CD4-positive, alpha-beta T cell treated with Interferon alpha-2 for 1 hour (primary cell): ENCODE measurements at regions not wholly inside any gene's neighbourhood (a gene's known extent, or its start where the extent isn't known, plus 50 kb on each side); places are given as distances from the start of the nearest gene placed in this dataset.
"Not testable (repeated sequence)": the region's sequence is repeated elsewhere in the genome, so short reads cannot be mapped to it uniquely, and the experiment has no call there.

Source experiments
- DNase-seq, 2 donors: peaks; one replicate each; pipeline ENCODE4 v3.0.0-alpha.2; 2020 to 2022

- DNase-seq, result no peak
These were observed 252.0 kb upstream of the DIAPH2 start for GRCh38 chrX:96432647-96433046.

- DNase-seq, result no peak
These were observed 251.1 kb upstream of the DIAPH2 start for GRCh38 chrX:96433409-96434077.

- no peak for DNase-seq
These were observed 249.1 kb upstream of the DIAPH2 start for GRCh38 chrX:96435378-96436035.

GRCh38 chrX:96436105-96436504 is 248.5 kb upstream of the DIAPH2 start:
- DNase-seq, result no peak

- DNase-seq, result no peak
These were observed 245.8 kb upstream of the DIAPH2 start for GRCh38 chrX:96438803-96439202.

- DNase-seq, result no peak
These were observed 243.7 kb upstream of the DIAPH2 start for GRCh38 chrX:96440941-96441340.

- DNase-seq, result no peak
These were observed 239.0 kb upstream of the DIAPH2 start for GRCh38 chrX:96445531-96446065.

GRCh38 chrX:96446524-96446923 is 238.1 kb upstream of the DIAPH2 start:
- no peak for DNase-seq

- no peak for DNase-seq
These were observed 237.5 kb upstream of the DIAPH2 start for GRCh38 chrX:96447161-96447560.

GRCh38 chrX:96449191-96449590 is 235.5 kb upstream of the DIAPH2 start:
- no peak for DNase-seq

GRCh38 chrX:96449896-96450295 is 234.7 kb upstream of the DIAPH2 start:
- DNase-seq, result no peak

GRCh38 chrX:96453139-96453538 is 231.5 kb upstream of the DIAPH2 start:
- DNase-seq, result no peak

- DNase-seq, result no peak
These were observed 229.6 kb upstream of the DIAPH2 start for GRCh38 chrX:96455078-96455477.

- DNase-seq, result no peak
These were observed 219.6 kb upstream of the DIAPH2 start for GRCh38 chrX:96464880-96465558.

- no peak for DNase-seq
These were observed 210.5 kb upstream of the DIAPH2 start for GRCh38 chrX:96474029-96474740.

GRCh38 chrX:96474741-96475125 is 209.9 kb upstream of the DIAPH2 start:
- DNase-seq, result no peak

- no peak for DNase-seq
These were observed 204.6 kb upstream of the DIAPH2 start for GRCh38 chrX:96480081-96480480.

- no peak for DNase-seq
These were observed 202.8 kb upstream of the DIAPH2 start for GRCh38 chrX:96481831-96482230.

GRCh38 chrX:96483647-96484160 is 200.9 kb upstream of the DIAPH2 start:
- DNase-seq, result no peak

- not testable (repeated sequence) for DNase-seq
These were observed 198.0 kb upstream of the DIAPH2 start for GRCh38 chrX:96486687-96487086.

- DNase-seq, result no peak
These were observed 182.1 kb upstream of the DIAPH2 start for GRCh38 chrX:96502507-96502906.

GRCh38 chrX:96529386-96529785 is 155.3 kb upstream of the DIAPH2 start:
- not testable (repeated sequence) for DNase-seq

GRCh38 chrX:96538104-96538725 is 146.4 kb upstream of the DIAPH2 start:
- no peak for DNase-seq
